Smooth muscle cell (in vitro differentiated cells): ENCODE measurements at regions not wholly inside any gene's neighbourhood (a gene's known extent, or its start where the extent isn't known, plus 50 kb on each side); places are given as distances from the start of the nearest gene placed in this dataset.

Experiments used
- DNase-seq: peaks from one replicate; lab custom pipeline; 2025; ENCODE audit not compliant: unreplicated experiment; lab: John Stamatoyannopoulos, UW
- H2AFZ ChIP-seq: fragments of 200-600 bp; sonication (generic); 2 replicates; pipeline ENCODE4 v1.6.0; 2016; ENCODE audit warnings: antibody characterized with exemption, low read depth, mild to moderate bottlenecking
- H3F3A ChIP-seq: fragments of 200-600 bp; sonication (generic); 2 replicates; pipeline ENCODE4 v1.6.0; 2017; ENCODE audit warnings: antibody characterized with exemption, low read depth
- H3K27ac ChIP-seq: fragments of 200-600 bp; sonication (generic); 2 replicates; pipeline ENCODE4 v1.5.1; 2016; ENCODE audit warnings: low read depth, mild to moderate bottlenecking
- H3K27me3 ChIP-seq: fragments of 200-600 bp; sonication (generic); 2 replicates; pipeline ENCODE4 v1.6.1; 2016; ENCODE audit warnings: low read depth, mild to moderate bottlenecking
- H3K36me3 ChIP-seq: fragments of 200-600 bp; sonication (generic); 2 replicates; pipeline ENCODE4 v1.5.1; 2016; ENCODE audit warnings: low read depth
- H3K4me1 ChIP-seq: fragments of 200-600 bp; sonication (generic); 2 replicates; pipeline ENCODE4 v1.5.1; 2016; ENCODE audit warnings: low read depth
- H3K4me2 ChIP-seq: fragments of 200-600 bp; sonication (generic); 2 replicates; pipeline ENCODE4 v1.6.0; 2016; ENCODE audit warnings: mild to moderate bottlenecking
- H3K4me3 ChIP-seq: fragments of 200-600 bp; sonication (generic); 2 replicates; pipeline ENCODE4 v1.5.1; 2016; ENCODE audit warnings: mild to moderate bottlenecking
- H3K79me2 ChIP-seq: fragments of 200-600 bp; sonication (generic); 2 replicates; pipeline ENCODE4 v1.6.0; 2016; ENCODE audit warnings: low read depth, mild to moderate bottlenecking
- H3K9ac ChIP-seq: fragments of 200-600 bp; sonication (generic); 2 replicates; pipeline ENCODE4 v1.6.0; 2016; ENCODE audit warnings: low read depth
- H3K9me3 ChIP-seq: fragments of 200-600 bp; sonication (generic); replicated peaks from 2 replicates; pipeline ENCODE4 v1.5.1; 2016; ENCODE audit warnings: low read depth
- H4K20me1 ChIP-seq: fragments of 200-600 bp; sonication (generic); 2 replicates; pipeline ENCODE4 v1.6.0; 2016; ENCODE audit warnings: low read depth
- WGBS: methylation state at CpG from one replicate; pipeline ENCODE4 v1.1.7; 2016; ENCODE audit warnings: low lambda C conversion rate; 5-methylcytosine and 5-hydroxymethylcytosine counted together
- TF ChIP-seq, protein P1 (sequence below): fragments of 200-600 bp; sonication (generic); IDR thresholded peaks from 2 replicates; pipeline ENCODE4 v1.5.1; 2017; ENCODE audit warnings: borderline replicate concordance, mild to moderate bottlenecking, antibody characterized with exemption; ENCODE audit not compliant: insufficient read depth, poor library complexity, severe bottlenecking

- no peak for DNase-seq
- Histone ChIP-seq H3K4me3 (no peak overlapping the region), H3K9ac (no peak overlapping the region), H3K27me3 (no peaks in the 10 kb centered on the region), H3K4me2 (no peak overlapping the region), H3K9me3 (peaks cover 13% of the 10 kb centered on the region), H2AFZ (no peak overlapping the region), H3K4me1 (no peaks in the 10 kb centered on the region), H3F3A (no peaks in the 10 kb centered on the region), H4K20me1 (no peaks in the 10 kb centered on the region), H3K36me3 (no peaks in the 10 kb centered on the region), H3K79me2 (no peaks in the 10 kb centered on the region), H3K27ac (no peak overlapping the region)
- WGBS, result 85% methylated on average over 8 of the region's 8 CpGs
- TF ChIP-seq, protein P1, sequence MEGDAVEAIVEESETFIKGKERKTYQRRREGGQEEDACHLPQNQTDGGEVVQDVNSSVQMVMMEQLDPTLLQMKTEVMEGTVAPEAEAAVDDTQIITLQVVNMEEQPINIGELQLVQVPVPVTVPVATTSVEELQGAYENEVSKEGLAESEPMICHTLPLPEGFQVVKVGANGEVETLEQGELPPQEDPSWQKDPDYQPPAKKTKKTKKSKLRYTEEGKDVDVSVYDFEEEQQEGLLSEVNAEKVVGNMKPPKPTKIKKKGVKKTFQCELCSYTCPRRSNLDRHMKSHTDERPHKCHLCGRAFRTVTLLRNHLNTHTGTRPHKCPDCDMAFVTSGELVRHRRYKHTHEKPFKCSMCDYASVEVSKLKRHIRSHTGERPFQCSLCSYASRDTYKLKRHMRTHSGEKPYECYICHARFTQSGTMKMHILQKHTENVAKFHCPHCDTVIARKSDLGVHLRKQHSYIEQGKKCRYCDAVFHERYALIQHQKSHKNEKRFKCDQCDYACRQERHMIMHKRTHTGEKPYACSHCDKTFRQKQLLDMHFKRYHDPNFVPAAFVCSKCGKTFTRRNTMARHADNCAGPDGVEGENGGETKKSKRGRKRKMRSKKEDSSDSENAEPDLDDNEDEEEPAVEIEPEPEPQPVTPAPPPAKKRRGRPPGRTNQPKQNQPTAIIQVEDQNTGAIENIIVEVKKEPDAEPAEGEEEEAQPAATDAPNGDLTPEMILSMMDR, result no peak
Measured at GRCh38 chr2:4134551-4135550, 431.5 kb downstream of the DCDC2C start.

GRCh38 chr2:4135765-4136164 lies 432.4 kb downstream of the DCDC2C start:
- Histone ChIP-seq H3K4me2 (no peak overlapping the region), H3K36me3 (no peaks in the 10 kb centered on the region), H3K4me3 (no peak overlapping the region), H3F3A (no peaks in the 10 kb centered on the region), H2AFZ (no peak overlapping the region), H3K9me3 (peaks cover 6% of the 10 kb centered on the region), H3K79me2 (no peaks in the 10 kb centered on the region), H3K27ac (no peak overlapping the region), H3K27me3 (no peaks in the 10 kb centered on the region), H3K4me1 (no peaks in the 10 kb centered on the region), H3K9ac (no peak overlapping the region), H4K20me1 (no peaks in the 10 kb centered on the region)
- TF ChIP-seq, protein P1, result no peak
- WGBS, result 89% methylated on average over 14 of the region's 14 CpGs
- DNase-seq, result no peak

- 82% methylated on average over 6 of the region's 6 CpGs for WGBS
- TF ChIP-seq, protein P1, result no peak
- no peaks in the 10 kb centered on the region for H3K79me2 ChIP-seq
- no peak overlapping the region for H3K4me3 ChIP-seq
- H3K27ac ChIP-seq, result no peak overlapping the region
- H3K4me2 ChIP-seq, result no peak overlapping the region
- no peak for DNase-seq
- H3K9ac ChIP-seq, result no peak overlapping the region
- no peaks in the 10 kb centered on the region for H3F3A ChIP-seq
- no peaks in the 10 kb centered on the region for H3K4me1 ChIP-seq
- no peak overlapping the region for H2AFZ ChIP-seq
- H3K27me3 ChIP-seq, result no peaks in the 10 kb centered on the region
- H3K9me3 ChIP-seq, result no peaks in the 10 kb centered on the region
- H3K36me3 ChIP-seq, result no peaks in the 10 kb centered on the region
- H4K20me1 ChIP-seq, result no peaks in the 10 kb centered on the region
Measured at GRCh38 chr2:4139316-4139715, 435.9 kb downstream of the DCDC2C start.
